Small intestine (tissue), 7 donors: ENCODE measurements at regions not wholly inside any gene's neighbourhood (a gene's known extent, or its start where the extent isn't known, plus 50 kb on each side); places are given as distances from the start of the nearest gene placed in this dataset.
A peak's percentile ranks its signal among the peaks of the same experiment; 100 is the strongest.

Source experiments
- DNase-seq, 2 donors: peaks; one replicate each; pipeline versions ENCODE4 v3.0.0 to v3.0.0-alpha.2; 2013
- FAIRE-seq: peaks from 2 replicates; lab custom pipeline; 2012; peaks lifted over from hg19 to GRCh38; lab: Jason Lieb, UNC
- H3K27ac ChIP-seq, 3 donors: one replicate each; pipeline ENCODE4 v1.5.1; 2013; ENCODE audit warnings: low read length in 2 of 3, mild to moderate bottlenecking in 2 of 3, control low read depth in 1 of 3, inconsistent platforms in 1 of 3, low read depth in 1 of 3, moderate library complexity in 1 of 3
- H3K27me3 ChIP-seq, 3 donors: one replicate each; pipeline ENCODE4 v1.6.1; 2013; ENCODE audit warnings: low read length in 3 of 3, inconsistent platforms in 1 of 3; ENCODE audit not compliant: control insufficient read depth in 3 of 3, insufficient read depth in 3 of 3
- H3K36me3 ChIP-seq, 3 donors: one replicate each; pipeline ENCODE4 v1.6.1; 2013; ENCODE audit warnings: low read length in 3 of 3, inconsistent platforms in 1 of 3, low read depth in 1 of 3, mild to moderate bottlenecking in 1 of 3, moderate library complexity in 1 of 3; ENCODE audit not compliant: control insufficient read depth in 3 of 3, insufficient read depth in 2 of 3
- H3K4me1 ChIP-seq, 3 donors: one replicate each; pipeline ENCODE4 v1.6.1; 2013; ENCODE audit warnings: low read length in 2 of 3, inconsistent platforms in 1 of 3, low read depth in 1 of 3, mild to moderate bottlenecking in 1 of 3, moderate library complexity in 1 of 3; ENCODE audit not compliant: control insufficient read depth in 3 of 3, insufficient read depth in 2 of 3
- H3K4me3 ChIP-seq, 3 donors: one replicate each; pipeline ENCODE4 v1.5.1; 2013; ENCODE audit warnings: low read length in 3 of 3, control low read depth in 1 of 3, inconsistent platforms in 1 of 3, low read depth in 1 of 3, mild to moderate bottlenecking in 1 of 3, moderate library complexity in 1 of 3
- H3K9me3 ChIP-seq, 2 donors: one replicate each; pipeline ENCODE4 v1.6.1; 2013; ENCODE audit warnings: low read depth in 1 of 2, low read length in 1 of 2; ENCODE audit not compliant: control insufficient read depth in 2 of 2, insufficient read depth in 1 of 2
- WGBS, 3 donors: extraction: QIAGEN DNeasy Blood & Tissue Kit; methylation state at CpG; one replicate each; pipeline ENCODE4 v1.1.7; 2013; 5-methylcytosine and 5-hydroxymethylcytosine counted together
- donor health status: healthy with polysubstance abuse.
- donor health status: control.
- donor health status: control.
- donor health status: Bipolar disorder and iron deficiency.
- donor health status: healthy.

GRCh38 chr22:47398491-47398890, 636.0 kb downstream of the TBC1D22A start:
- DNase-seq (no peak), FAIRE-seq (no peak)

GRCh38 chr22:47397673-47398072, 635.2 kb downstream of the TBC1D22A start:
- WGBS, 3 donors: 68 to 82% (median 82%) methylated on average over 9 of the region's 9 CpGs
- H3K4me1 ChIP-seq: no peaks in the 10 kb centered on the region

More at GRCh38 chr22:47398491-47398890, 636.0 kb downstream of the TBC1D22A start:
- Histone ChIP-seq H3K36me3 (no peaks in the 10 kb centered on the region), H3K4me1 (no peaks in the 10 kb centered on the region), H3K9me3 (peaks cover 0 to 9% of the 10 kb centered on the region in 2 donors), H3K27me3 (no peaks in the 10 kb centered on the region), H3K27ac (no peak overlapping the region), H3K4me3 (no peak overlapping the region)
- 74 to 86% (median 79%) methylated on average over 11 of the region's 11 CpGs for WGBS, 3 donors

GRCh38 chr22:47396515-47396914, 634.1 kb downstream of the TBC1D22A start:
- 79 to 88% (median 84%) methylated on average over 11 to 12 of the region's 12 CpGs for WGBS, 3 donors
- Histone ChIP-seq H3K9me3 (peaks cover 0 to 10% of the 10 kb centered on the region in 2 donors), H3K27me3 (no peaks in the 10 kb centered on the region), H3K4me3 (no peak overlapping the region), H3K27ac (no peak overlapping the region), H3K4me1 (no peaks in the 10 kb centered on the region), H3K36me3 (no peaks in the 10 kb centered on the region)
- DNase-seq: no peak
- no peak for FAIRE-seq

More at GRCh38 chr22:47397673-47398072, 635.2 kb downstream of the TBC1D22A start:
- peaks cover 0 to 9% of the 10 kb centered on the region in 2 donors for H3K9me3 ChIP-seq
- FAIRE-seq: no peak
- no peak overlapping the region for H3K4me3 ChIP-seq
- DNase-seq: no peak
- H3K36me3 ChIP-seq: no peaks in the 10 kb centered on the region
- no peak overlapping the region for H3K27ac ChIP-seq
- H3K27me3 ChIP-seq: no peaks in the 10 kb centered on the region

GRCh38 chr22:47396105-47396504, 633.7 kb downstream of the TBC1D22A start:
- Histone ChIP-seq H3K36me3 (no peaks in the 10 kb centered on the region), H3K4me3 (no peak overlapping the region), H3K9me3 (peaks cover 0 to 10% of the 10 kb centered on the region in 2 donors), H3K4me1 (no peaks in the 10 kb centered on the region), H3K27me3 (no peaks in the 10 kb centered on the region), H3K27ac (no peak overlapping the region)
- FAIRE-seq: no peak
- DNase-seq: no peak
- 93 to 95% (median 94%) methylated on average over 12 of the region's 12 CpGs for WGBS, 3 donors

GRCh38 chr22:47395481-47395880, 633.0 kb downstream of the TBC1D22A start:
- Histone ChIP-seq H3K27ac (no peak overlapping the region), H3K36me3 (no peaks in the 10 kb centered on the region), H3K27me3 (no peaks in the 10 kb centered on the region), H3K4me3 (no peak overlapping the region), H3K4me1 (no peaks in the 10 kb centered on the region), H3K9me3 (peaks cover 0 to 10% of the 10 kb centered on the region in 2 donors)
- WGBS, 3 donors: 19 to 27% (median 20%) methylated on average over 8 of the region's 8 CpGs
- FAIRE-seq (no peak), DNase-seq (peak in 1 of 2 donors; percentile 8)

GRCh38 chr22:47394504-47395440, 632.3 kb downstream of the TBC1D22A start:
- FAIRE-seq: no peak

GRCh38 chr22:47393191-47393590, 630.7 kb downstream of the TBC1D22A start:
- H3K4me1 ChIP-seq: no peaks in the 10 kb centered on the region
- no peak for DNase-seq
- H3K27me3 ChIP-seq: no peaks in the 10 kb centered on the region
- H3K36me3 ChIP-seq: no peaks in the 10 kb centered on the region
- no peak for FAIRE-seq
- WGBS, 3 donors: 84 to 88% (median 86%) methylated on average over 8 to 9 of the region's 9 CpGs
- H3K27ac ChIP-seq: no peak overlapping the region
- H3K9me3 ChIP-seq: peaks cover 0 to 9% of the 10 kb centered on the region in 2 donors
- H3K4me3 ChIP-seq: no peak overlapping the region

More at GRCh38 chr22:47394504-47395440, 632.3 kb downstream of the TBC1D22A start:
- H3K36me3 ChIP-seq: no peaks in the 10 kb centered on the region
- no peaks in the 10 kb centered on the region for H3K4me1 ChIP-seq
- peaks cover 0 to 10% of the 10 kb centered on the region in 2 donors for H3K9me3 ChIP-seq
- DNase-seq: no peak
- no peak overlapping the region for H3K4me3 ChIP-seq
- H3K27me3 ChIP-seq: no peaks in the 10 kb centered on the region
- WGBS, 3 donors: 62 to 66% (median 65%) methylated on average over 12 of the region's 12 CpGs
- no peak overlapping the region for H3K27ac ChIP-seq

GRCh38 chr22:47392729-47393128, 630.3 kb downstream of the TBC1D22A start:
- WGBS, 3 donors: 81 to 85% (median 82%) methylated on average over 8 of the region's 8 CpGs
- no peak overlapping the region for H3K27ac ChIP-seq

More at GRCh38 chr22:47392729-47393128, 630.3 kb downstream of the TBC1D22A start:
- H3K36me3 ChIP-seq: no peaks in the 10 kb centered on the region
- DNase-seq: no peak
- no peaks in the 10 kb centered on the region for H3K27me3 ChIP-seq
- no peak for FAIRE-seq
- H3K4me1 ChIP-seq: no peaks in the 10 kb centered on the region
- no peak overlapping the region for H3K4me3 ChIP-seq
- H3K9me3 ChIP-seq: peaks cover 0 to 9% of the 10 kb centered on the region in 2 donors
